GM19240 (cell line): ENCODE measurements at regions not wholly inside any gene's neighbourhood (a gene's known extent, or its start where the extent isn't known, plus 50 kb on each side); places are given as distances from the start of the nearest gene placed in this dataset.
A peak's percentile ranks its signal among the peaks of the same experiment; 100 is the strongest.
"Not testable (repeated sequence)": the region's sequence is repeated elsewhere in the genome, so short reads cannot be mapped to it uniquely, and the experiment has no call there.

ENCODE experiments used
- DNase-seq: peaks from one replicate; pipeline ENCODE4 v3.0.0; 2011; ENCODE audit warnings: low spot score; ENCODE audit not compliant: insufficient read length

DNA sequence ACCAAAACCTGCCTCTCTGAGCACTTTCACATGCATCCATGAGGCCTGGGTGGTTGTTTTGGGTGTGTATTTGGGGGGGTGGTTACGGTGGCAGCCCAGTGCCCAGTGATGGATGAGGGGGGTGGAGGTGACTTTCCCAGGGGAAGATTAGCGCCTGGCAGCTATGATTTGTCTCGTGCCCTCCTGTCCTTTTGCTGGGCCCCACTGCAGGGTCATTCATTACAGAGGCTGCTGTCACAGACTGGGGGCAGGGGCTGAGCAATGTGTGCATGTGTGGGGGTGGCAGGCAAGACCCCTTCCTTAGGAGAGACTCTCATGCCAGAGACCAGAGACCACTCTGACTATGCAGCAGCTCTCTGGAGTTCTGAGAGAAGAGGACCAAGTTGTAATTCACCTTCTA is 93.7 kb downstream of the MRM1 start:
- no peak for DNase-seq

DNA sequence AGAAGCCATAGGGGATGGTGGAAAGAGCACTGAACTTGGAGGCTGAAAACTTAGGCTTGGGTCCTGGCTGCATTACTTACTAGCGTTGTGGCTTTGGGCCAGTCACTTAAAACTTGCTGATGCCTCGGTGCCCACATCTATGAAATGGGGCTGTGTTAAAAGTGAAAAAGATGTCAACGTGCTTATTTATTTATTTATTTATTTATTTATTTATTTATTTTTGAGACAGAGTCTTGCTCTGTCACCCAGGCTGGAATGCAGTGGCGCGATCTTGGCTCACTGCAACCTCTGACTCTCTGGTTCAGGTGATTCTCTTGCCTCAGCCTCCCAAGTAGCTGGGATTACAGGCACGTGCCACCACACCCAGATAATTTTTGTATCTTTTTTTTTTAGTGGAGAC is 94.3 kb downstream of the MRM1 start:
- DNase-seq: not testable (repeated sequence)

- DNase-seq: no peak
Measured at GRCh38 chr17:36696805-36697204, 95.4 kb downstream of the MRM1 start.

DNA sequence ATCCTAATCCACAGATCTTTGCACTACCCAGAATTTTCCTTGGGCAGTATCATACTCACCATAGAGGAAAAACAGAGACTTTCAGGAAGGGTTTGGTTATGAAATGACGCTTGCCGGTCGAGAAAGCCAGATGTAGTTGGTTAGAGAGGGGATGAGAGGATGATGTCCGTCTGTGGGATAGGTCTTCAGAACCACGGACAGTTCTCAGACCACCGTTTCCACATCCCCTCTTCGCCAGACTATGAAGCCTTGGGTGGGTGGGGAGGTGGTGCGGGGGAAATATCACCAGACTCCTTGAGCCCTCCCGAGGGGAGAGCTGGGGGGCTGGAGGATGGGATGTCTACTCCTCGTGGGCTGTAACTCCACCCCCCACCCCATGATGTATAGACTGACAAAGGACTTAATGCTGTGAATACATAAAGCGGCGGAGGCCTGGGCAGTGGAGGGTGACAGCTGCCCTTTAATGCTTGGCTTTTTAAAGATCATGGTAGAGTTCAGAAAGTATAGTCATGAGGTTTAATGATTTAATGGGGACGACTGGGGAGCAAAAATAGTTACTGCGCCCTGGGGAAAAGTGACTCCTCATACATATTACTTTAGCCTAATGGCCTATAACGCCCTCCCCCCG is 96.6 kb downstream of the MRM1 start:
- DNase-seq: no peak

GRCh38 chr17:36701429-36702099 is 100.2 kb downstream of the MRM1 start:
- no peak for DNase-seq

DNA sequence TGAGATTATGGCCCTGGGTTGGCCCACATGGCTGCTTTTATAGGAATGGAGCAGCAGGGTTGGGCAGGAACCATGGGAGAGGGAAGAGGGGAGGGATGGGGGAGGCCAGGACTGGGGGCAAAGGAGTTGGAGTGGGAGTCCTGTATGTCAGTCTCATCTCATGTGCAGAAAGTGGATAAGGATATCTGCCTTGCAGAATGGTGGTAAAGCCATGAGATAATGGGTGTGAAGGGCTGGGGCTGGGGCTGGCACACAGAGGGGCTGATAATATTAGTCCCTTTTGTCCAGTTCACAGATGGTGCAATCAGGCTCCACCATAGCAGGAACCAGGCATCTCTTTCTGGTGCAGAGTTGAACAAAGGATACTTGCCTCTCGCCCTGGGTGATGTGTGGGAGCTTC is 101.3 kb downstream of the MRM1 start:
- no peak for DNase-seq

DNA sequence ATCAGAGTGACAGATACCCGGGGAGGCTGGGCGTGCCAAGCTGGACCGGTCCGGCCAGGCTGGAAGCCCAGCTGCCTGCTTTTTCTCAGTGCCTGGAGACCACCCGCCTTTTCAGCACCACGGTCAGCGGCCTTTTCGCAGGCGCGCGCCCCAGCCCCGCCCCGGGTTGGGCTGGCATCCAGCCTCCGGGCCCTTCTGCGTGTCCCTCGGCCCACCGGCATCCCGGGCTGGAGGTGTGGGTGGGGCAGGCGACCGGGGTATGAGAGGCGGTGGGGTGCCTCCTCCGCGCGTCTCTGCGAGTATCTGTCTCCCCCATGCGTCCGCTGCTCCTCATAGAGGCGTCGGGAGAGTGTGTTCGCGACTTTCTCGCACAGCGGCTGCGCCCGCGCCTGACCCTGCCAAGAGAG is 102.5 kb downstream of the MRM1 start:
- no peak for DNase-seq

DNA sequence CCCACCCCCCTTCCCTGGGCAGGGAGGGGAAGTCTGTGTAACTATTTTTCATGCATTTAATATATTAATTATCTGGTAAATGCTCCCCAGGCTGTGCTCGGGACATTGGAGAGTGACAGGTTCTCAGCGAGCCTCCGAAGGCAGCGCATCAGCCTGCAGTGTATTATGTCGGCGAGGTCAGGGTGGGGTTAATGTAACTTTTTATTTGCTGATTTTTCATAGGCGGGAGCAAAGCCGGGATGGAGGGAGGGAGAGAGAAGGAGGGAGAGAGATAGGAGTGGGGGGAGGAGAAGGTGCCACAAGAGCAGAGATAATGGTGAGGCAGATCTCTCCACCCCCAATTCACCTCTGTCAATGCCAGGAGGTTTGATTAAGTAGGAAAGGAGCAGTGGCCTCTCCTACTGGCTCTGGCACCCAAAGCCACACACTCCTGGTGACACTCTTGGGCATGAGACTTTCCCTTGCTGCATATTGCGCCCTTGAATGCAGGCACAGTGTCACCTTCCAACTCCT is 104.0 kb downstream of the MRM1 start:
- DNase-seq: no peak

DNA sequence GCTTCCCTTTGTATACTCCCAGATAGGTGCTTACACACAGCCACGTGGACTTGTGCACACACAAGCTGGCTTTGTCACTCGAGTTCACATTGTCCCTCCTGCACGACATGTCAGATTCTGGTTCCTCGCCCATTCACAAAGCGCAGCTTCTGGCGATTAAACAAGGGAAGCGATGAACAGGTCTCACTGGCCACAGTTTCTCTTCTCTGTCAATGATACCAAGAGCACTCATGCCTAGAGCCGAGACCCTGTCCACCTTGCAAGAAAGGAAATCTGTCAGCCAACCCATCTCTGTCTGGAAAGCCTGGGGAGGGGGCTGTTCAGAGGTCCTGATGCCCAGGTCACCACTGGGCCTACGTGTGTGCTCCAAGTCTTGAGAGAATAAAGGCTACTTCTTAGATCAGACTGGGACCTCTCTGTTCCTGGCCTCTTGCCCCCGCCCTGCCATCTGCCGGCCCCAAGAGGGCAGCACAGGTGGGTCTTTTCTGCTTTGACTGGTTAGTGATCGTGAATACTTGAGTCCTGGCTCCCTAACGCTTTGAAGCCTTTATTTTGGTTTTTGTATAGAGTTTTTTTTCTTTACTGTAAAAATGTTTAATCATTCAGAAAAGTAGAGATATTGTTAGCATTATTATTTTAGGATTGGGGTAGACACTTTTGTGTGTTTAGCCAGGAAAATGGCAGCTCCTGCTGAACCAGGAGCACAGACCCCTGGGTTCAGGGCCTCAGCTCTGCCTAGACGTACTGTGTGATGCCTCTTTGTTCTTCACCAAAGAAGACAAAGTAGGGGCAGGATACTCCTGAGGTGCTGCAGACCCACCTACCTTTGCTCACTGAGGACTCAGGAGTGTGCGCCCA is 104.7 kb downstream of the MRM1 start:
- DNase-seq: peak; percentile 57

- no peak for DNase-seq
Measured at GRCh38 chr17:36707904-36708303, 106.5 kb downstream of the MRM1 start.

DNA sequence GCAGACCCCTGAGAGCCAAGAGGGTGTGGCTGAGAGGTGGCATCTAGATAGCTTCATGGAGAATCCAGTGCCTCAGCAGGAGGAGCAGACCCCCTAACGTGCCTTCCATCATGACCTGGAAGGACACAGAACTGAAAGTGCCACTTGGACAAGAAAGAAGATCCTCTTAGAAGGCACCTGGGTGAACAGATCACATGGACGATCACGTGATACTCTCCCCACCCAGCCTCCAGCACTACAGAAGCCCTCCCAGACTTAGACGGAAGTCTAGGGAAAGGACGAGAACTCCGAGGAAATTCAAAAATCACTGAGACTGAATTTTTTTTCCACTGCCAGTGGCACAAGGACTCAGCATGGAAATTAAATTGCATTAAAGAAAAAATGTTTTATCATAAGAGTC is 113.4 kb downstream of the MRM1 start:
- DNase-seq: no peak

DNA sequence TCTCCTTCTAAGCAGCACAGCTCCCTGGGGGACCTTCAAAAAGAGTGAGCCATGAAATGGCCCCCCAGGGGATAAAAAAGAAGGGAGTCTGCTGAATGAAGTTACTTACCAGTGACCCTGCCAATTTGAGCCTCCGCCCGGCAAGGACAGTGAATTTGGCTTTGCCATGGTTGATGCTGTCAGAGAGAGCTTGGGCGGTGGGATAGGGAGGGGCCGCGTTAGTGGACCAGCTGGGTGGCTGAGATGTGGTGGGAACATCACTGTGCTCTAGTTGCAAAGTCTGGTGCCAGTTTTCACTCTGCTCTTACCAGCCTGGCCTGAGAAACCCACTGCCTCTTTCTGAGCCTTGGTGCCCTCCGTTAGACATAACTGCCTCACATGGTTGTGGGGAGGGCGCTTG is 114.6 kb downstream of the MRM1 start:
- no peak for DNase-seq

DNA sequence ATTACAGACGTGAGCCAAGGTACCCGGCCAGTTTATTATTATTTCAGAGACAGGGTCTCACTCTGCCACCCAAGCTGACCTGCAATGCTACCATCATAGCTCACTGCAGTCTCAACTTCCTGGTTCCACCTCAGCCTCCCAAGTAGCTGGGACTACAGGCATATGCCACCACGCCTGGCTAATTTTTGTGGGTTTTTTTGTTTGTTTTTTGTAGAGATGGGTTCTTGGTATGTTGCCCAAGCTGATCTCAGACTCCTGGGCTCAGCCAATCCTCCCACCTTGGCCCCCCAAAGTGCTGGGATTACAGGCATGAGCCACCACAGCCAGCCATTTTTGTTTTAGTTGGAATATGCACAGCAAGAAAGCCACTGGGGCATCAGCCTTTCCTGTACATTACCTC is 115.7 kb downstream of the MRM1 start:
- no peak for DNase-seq

- no peak for DNase-seq
Measured at GRCh38 chr17:36720131-36720530, 118.7 kb downstream of the MRM1 start.

DNA sequence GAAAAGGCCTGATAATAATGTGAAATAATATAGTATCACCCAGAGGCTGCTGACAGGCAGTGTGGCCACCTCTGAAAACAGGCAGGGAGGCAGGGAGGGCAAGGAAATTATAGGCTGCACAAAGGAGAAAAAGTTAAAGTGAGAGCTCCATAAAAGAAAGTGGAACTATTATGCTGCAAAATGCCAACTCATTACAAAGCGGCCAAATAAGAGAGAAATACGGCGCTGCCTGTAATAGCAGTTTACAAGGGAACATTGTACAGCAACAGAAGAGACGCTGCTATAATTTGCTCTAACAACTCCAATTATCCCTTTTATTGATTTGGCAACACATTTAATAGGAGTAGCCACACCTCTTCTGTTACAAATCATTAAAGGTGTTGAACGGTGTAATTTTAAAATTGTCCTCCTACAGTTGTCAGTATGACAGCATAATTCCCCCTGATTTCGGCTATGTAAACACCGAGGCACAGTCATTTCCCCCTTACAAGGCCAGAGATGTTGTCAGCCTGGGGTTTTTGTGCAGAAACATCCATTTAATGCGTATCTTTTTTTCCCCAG is 120.3 kb downstream of the MRM1 start:
- no peak for DNase-seq

DNA sequence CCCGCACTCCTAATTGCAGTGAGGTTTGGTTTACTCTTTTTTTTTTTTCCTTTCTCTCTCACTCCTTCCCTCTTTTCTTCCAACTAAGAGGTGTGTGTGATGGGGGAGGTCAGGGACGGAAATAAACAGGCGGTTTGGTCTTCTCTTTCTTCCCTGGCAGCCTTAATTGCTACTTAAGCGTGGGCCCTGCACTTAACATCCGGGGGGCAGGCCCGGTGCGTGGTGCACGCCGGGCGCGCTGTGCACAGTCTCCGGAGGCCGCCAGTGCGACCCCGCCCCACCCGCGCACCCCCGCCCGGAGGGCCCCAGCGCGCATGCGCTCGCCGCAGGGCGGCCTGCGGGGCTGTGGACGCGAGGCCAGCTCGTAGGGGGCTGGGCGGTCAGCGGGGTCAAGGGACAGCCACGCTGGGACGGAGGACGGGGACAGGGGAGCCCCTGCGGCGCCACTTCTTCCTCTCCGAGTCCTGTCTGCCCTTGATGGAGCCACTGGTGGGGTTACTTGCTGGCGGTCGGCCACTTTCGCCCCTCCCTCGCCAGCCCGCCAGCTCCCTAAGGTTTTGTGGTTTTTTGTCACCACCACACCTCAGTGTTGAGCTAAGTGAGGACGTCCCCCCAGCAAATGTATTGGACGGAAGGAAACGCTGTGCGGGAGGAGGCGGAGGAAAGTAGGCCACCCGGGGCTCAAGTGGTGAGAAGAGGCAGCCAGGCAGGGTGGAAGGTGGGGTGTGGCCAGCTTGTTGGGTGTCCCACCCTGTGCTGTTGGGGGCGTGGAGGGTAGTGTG is 120.9 kb downstream of the MRM1 start:
- DNase-seq: peak; percentile 88

DNA sequence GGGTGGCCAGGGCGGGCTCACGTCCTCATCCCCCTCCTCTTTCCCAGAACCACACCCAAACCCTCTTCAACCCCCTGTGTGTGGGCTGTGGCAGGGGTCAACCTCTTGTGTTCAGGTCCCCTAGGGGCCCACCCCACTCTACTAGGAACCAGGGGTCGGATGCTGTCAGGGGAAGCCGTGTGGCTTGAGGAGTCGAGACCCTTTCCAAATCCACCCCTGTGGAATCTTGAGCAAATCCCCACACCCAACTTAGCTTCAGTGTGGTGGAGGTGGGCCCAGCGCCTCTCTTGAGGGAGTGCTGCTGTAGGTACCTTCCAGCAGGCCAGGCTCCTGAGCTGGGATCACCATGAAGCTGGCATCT is 121.5 kb downstream of the MRM1 start:
- no peak for DNase-seq

DNA sequence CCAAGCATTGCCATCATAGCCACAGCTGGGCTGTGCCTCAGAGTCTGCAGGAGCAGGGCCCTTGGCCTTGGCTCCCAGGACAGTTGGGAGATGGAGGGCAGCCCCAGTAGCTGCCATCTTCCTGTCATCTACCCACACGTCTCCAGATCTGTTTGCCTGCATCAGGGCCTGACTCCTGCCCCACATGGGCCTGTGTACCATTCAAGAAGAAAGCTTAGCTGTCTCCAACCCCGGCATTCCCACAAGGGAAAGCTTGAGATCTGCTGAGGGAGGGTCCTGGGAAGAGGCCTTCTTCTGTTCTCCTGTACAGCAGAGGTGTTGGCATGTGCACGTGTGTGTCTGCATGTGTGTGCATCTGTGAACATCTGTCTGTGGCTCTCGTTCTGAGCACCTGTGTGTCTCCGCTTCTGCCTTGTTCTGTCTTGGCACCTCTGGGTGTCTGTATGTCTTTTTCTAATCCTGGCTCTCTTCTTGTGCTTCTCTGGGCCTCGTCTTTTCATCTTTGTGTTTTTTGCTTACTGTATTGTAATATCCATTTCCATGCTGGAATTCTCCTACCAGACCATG is 122.2 kb downstream of the MRM1 start:
- no peak for DNase-seq

- DNase-seq: no peak
Measured at GRCh38 chr17:36726199-36726598, 124.8 kb downstream of the MRM1 start.

- DNase-seq: no peak
Measured at GRCh38 chr17:36727052-36727451, 125.7 kb downstream of the MRM1 start.

DNA sequence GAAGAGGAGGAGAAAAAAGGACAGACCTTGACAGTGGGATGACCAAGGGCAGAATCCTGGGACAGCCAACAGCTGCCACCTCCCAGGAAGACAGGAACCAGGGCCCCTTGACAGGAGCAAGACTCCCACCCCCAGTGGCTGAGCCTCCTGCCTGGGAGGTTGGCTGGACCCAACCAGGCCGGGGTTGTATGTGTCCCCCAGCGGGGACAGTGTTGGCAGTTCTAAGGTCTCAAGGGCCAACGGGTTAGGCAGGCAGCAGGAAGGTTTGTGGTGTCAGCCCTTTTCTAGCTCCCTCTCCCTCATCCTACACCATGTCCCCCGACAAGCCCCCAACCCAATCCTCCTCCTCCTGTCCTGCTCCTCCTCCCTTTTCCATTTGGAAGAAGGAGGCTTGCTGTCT is 126.2 kb downstream of the MRM1 start:
- DNase-seq: no peak
